HUDEP-2 (cell line): ENCODE measurements at regions not wholly inside any gene's neighbourhood (a gene's known extent, or its start where the extent isn't known, plus 50 kb on each side); places are given as distances from the start of the nearest gene placed in this dataset.
"Not testable (repeated sequence)": the region's sequence is repeated elsewhere in the genome, so short reads cannot be mapped to it uniquely, and the experiment has no call there.

Source experiments
- DNase-seq, 76 experiments: peaks; one replicate each; lab custom pipeline; 2025; ENCODE audit not compliant: unreplicated experiment in 76 of 76; lab: John Stamatoyannopoulos, UW

GRCh38 chr2:194730266-194730665, 926.8 kb upstream of the SLC39A10 start:
- DNase-seq = no peak

- no peak for DNase-seq
These were observed 931.9 kb upstream of the SLC39A10 start for GRCh38 chr2:194725169-194725568.

- DNase-seq = no peak
These were observed 933.6 kb upstream of the SLC39A10 start for GRCh38 chr2:194723446-194723845.

- DNase-seq = no peak
These were observed 935.8 kb upstream of the SLC39A10 start for GRCh38 chr2:194721227-194721626.

GRCh38 chr2:194720462-194720861, 936.6 kb upstream of the SLC39A10 start:
- DNase-seq = no peak

- no peak for DNase-seq
These were observed 938.1 kb upstream of the SLC39A10 start for GRCh38 chr2:194718881-194719280.

- DNase-seq = no peak
These were observed 942.5 kb upstream of the SLC39A10 start for GRCh38 chr2:194714541-194714940.

GRCh38 chr2:194709840-194710239, 947.2 kb upstream of the SLC39A10 start:
- DNase-seq = no peak

- no peak for DNase-seq
These were observed 950.8 kb upstream of the SLC39A10 start for GRCh38 chr2:194706179-194706578.

GRCh38 chr2:194705398-194705797, 951.6 kb upstream of the SLC39A10 start:
- DNase-seq = no peak

- no peak for DNase-seq
These were observed 956.3 kb upstream of the SLC39A10 start for GRCh38 chr2:194700726-194701125.

GRCh38 chr2:194700116-194700515, 956.9 kb upstream of the SLC39A10 start:
- DNase-seq = no peak

- DNase-seq = no peak
These were observed 959.0 kb upstream of the SLC39A10 start for GRCh38 chr2:194698012-194698411.

GRCh38 chr2:194697439-194697838, 959.6 kb upstream of the SLC39A10 start:
- DNase-seq = no peak

GRCh38 chr2:194696690-194697089, 960.3 kb upstream of the SLC39A10 start:
- no peak for DNase-seq

GRCh38 chr2:194686569-194686968, 970.5 kb upstream of the SLC39A10 start:
- DNase-seq = no peak

- no peak for DNase-seq
These were observed 983.0 kb upstream of the SLC39A10 start for GRCh38 chr2:194674043-194674442.

- no peak for DNase-seq
These were observed 984.0 kb upstream of the SLC39A10 start for GRCh38 chr2:194672994-194673393.

- no peak for DNase-seq
These were observed 995.6 kb upstream of the SLC39A10 start for GRCh38 chr2:194661431-194661830.

- not testable (repeated sequence) for DNase-seq
These were observed 1018.0 kb upstream of the SLC39A10 start for GRCh38 chr2:194639057-194639456.

- DNase-seq = no peak
These were observed 1035.1 kb upstream of the SLC39A10 start for GRCh38 chr2:194621945-194622344.

GRCh38 chr2:194619366-194619765, 1037.7 kb upstream of the SLC39A10 start:
- no peak for DNase-seq

GRCh38 chr2:194618432-194618831, 1038.6 kb upstream of the SLC39A10 start:
- no peak for DNase-seq

GRCh38 chr2:194616334-194616733, 1040.7 kb upstream of the SLC39A10 start:
- DNase-seq = no peak
